ENCODE measurements at regions not wholly inside any gene's neighbourhood (a gene's known extent, or its start where the extent isn't known, plus 50 kb on each side); places are given as distances from the start of the nearest gene placed in this dataset.
A peak's percentile ranks its signal among the peaks of the same experiment; 100 is the strongest.

GRCh38 chr10:124222318-124222987 lies 129.1 kb upstream of the CHST15 start:
- ATAC-seq (no peak), DNase-seq (no peak)
- H4K20me1 ChIP-seq (ENCODE audit: low read length) = no peaks in the 10 kb centered on the region
- H2AFZ ChIP-seq (ENCODE audit: low read length) = no peak overlapping the region
- H3K36me3 ChIP-seq (ENCODE audit: low read depth, low read length) = no peaks in the 10 kb centered on the region
- no peak overlapping the region for H3K9ac ChIP-seq (ENCODE audit: low read length)
- no peaks in the 10 kb centered on the region for H3K9me2 ChIP-seq (replicated peaks; ENCODE audit: low read length)
- no TSS peak for BruUV-seq (replicated peaks)
- ChIA-PET POLR2A (ENCODE audit: unreplicated experiment) (no interaction called here), CTCF (no interaction called here)
- TF ChIP-seq EZH2 (IDR thresholded peaks at IDR 0.05; ENCODE audit: low read length, unreplicated experiment) (no peak), EZH2phosphoT487 (IDR thresholded peaks at IDR 0.05; ENCODE audit: borderline replicate concordance, low read length) (no peak), CTCF (conservative IDR thresholded peaks at IDR 0.05; ENCODE audit: low read depth, low read length) (no peak)
- H3K9me3 ChIP-seq (ENCODE audit: low read length) = no peaks in the 10 kb centered on the region
- no peaks in the 10 kb centered on the region for H3K27me3 ChIP-seq (ENCODE audit: low read length)
- no peaks in the 10 kb centered on the region for H3K79me2 ChIP-seq (ENCODE audit: low read length)
- peaks cover 26% of the 10 kb centered on the region for H3K4me1 ChIP-seq (ENCODE audit: insufficient read depth, low read length)
- no peaks in the 10 kb centered on the region for H3F3A ChIP-seq (ENCODE audit: low read length, unreplicated experiment)
- H3K27ac ChIP-seq (ENCODE audit: low read length) = no peak overlapping the region
- no peak overlapping the region for H3K4me2 ChIP-seq (ENCODE audit: low read length)
- intact Hi-C loops (cut with micrococcal nuclease) = no loop called here
- no peak overlapping the region for H3K4me3 ChIP-seq (ENCODE audit: low read length)

GRCh38 chr10:124221356-124222317 lies 128.2 kb upstream of the CHST15 start:
- H3K79me2 ChIP-seq (ENCODE audit: low read length) = no peaks in the 10 kb centered on the region
- DNase-seq (peak; percentile 63), ATAC-seq (no peak; the same call in 1 of the 2 replicates)
- H4K20me1 ChIP-seq (ENCODE audit: low read length) = no peaks in the 10 kb centered on the region
- H3K4me3 ChIP-seq (ENCODE audit: low read length) = no peak overlapping the region
- no peak overlapping the region for H3K9ac ChIP-seq (ENCODE audit: low read length)
- H3K4me2 ChIP-seq (ENCODE audit: low read length) = no peak overlapping the region
- no TSS peak for BruUV-seq (replicated peaks)
- no peaks in the 10 kb centered on the region for H3F3A ChIP-seq (ENCODE audit: low read length, unreplicated experiment)
- ChIA-PET CTCF (no interaction called here), POLR2A (ENCODE audit: unreplicated experiment) (no interaction called here)
- intact Hi-C loops (cut with micrococcal nuclease) = no loop called here
- no peaks in the 10 kb centered on the region for H3K36me3 ChIP-seq (ENCODE audit: low read depth, low read length)
- no peak overlapping the region for H3K27ac ChIP-seq (ENCODE audit: low read length)
- no peak overlapping the region for H2AFZ ChIP-seq (ENCODE audit: low read length)
- H3K4me1 ChIP-seq (ENCODE audit: insufficient read depth, low read length) = peaks cover 26% of the 10 kb centered on the region
- TF ChIP-seq EZH2 (IDR thresholded peaks at IDR 0.05; ENCODE audit: low read length, unreplicated experiment) (no peak), CTCF (conservative IDR thresholded peaks at IDR 0.05; ENCODE audit: low read depth, low read length) (no peak), EZH2phosphoT487 (IDR thresholded peaks at IDR 0.05; ENCODE audit: borderline replicate concordance, low read length) (no peak)
- no peaks in the 10 kb centered on the region for H3K9me2 ChIP-seq (replicated peaks; ENCODE audit: low read length)
- no peaks in the 10 kb centered on the region for H3K9me3 ChIP-seq (ENCODE audit: low read length)
- H3K27me3 ChIP-seq (ENCODE audit: low read length) = no peaks in the 10 kb centered on the region

- BruUV-seq (replicated peaks) = no TSS peak
These were observed 127.6 kb upstream of the CHST15 start for GRCh38 chr10:124220971-124221355.

More at GRCh38 chr10:124220971-124221355, 127.6 kb upstream of the CHST15 start:
- DNase-seq = no peak
- Histone ChIP-seq H3K36me3 (ENCODE audit: low read depth, low read length) (no peaks in the 10 kb centered on the region), H3F3A (ENCODE audit: low read length, unreplicated experiment) (no peaks in the 10 kb centered on the region), H4K20me1 (ENCODE audit: low read length) (no peaks in the 10 kb centered on the region), H3K4me3 (ENCODE audit: low read length) (no peak overlapping the region), H3K79me2 (ENCODE audit: low read length) (no peaks in the 10 kb centered on the region), H3K27me3 (ENCODE audit: low read length) (no peaks in the 10 kb centered on the region), H3K27ac (ENCODE audit: low read length) (no peak overlapping the region), H2AFZ (ENCODE audit: low read length) (no peak overlapping the region), H3K9me3 (ENCODE audit: low read length) (no peaks in the 10 kb centered on the region), H3K4me1 (ENCODE audit: insufficient read depth, low read length) (peaks cover 26% of the 10 kb centered on the region), H3K9me2 (replicated peaks; ENCODE audit: low read length) (no peaks in the 10 kb centered on the region), H3K4me2 (ENCODE audit: low read length) (no peak overlapping the region), H3K9ac (ENCODE audit: low read length) (no peak overlapping the region)
- TF ChIP-seq CTCF (conservative IDR thresholded peaks at IDR 0.05; ENCODE audit: low read depth, low read length) = no peak
- no peak for TF ChIP-seq EZH2 (IDR thresholded peaks at IDR 0.05; ENCODE audit: low read length, unreplicated experiment)
- TF ChIP-seq EZH2phosphoT487 (IDR thresholded peaks at IDR 0.05; ENCODE audit: borderline replicate concordance, low read length) = no peak
- ATAC-seq = no peak
- CTCF ChIA-PET = no interaction called here
- intact Hi-C loops (cut with micrococcal nuclease) = no loop called here
- POLR2A ChIA-PET (ENCODE audit: unreplicated experiment) = no interaction called here
